ENCODE measurements at regions not wholly inside any gene's neighbourhood (a gene's known extent, or its start where the extent isn't known, plus 50 kb on each side); places are given as distances from the start of the nearest gene placed in this dataset.

GRCh38 chr4:154013576-154013975 lies 224.7 kb upstream of the SFRP2 start:
- no peak overlapping the region for H2AFZ ChIP-seq (ENCODE audit: low read depth, low read length)
- no peaks in the 10 kb centered on the region for H4K20me1 ChIP-seq (ENCODE audit: insufficient read depth, low read length)
- no peaks in the 10 kb centered on the region for H3K4me1 ChIP-seq (ENCODE audit: insufficient read depth, low read length)
- TF ChIP-seq EZH2 (IDR thresholded peaks at IDR 0.05; ENCODE audit: insufficient read depth, low read length) = no peak
- TF ChIP-seq, protein P1, sequence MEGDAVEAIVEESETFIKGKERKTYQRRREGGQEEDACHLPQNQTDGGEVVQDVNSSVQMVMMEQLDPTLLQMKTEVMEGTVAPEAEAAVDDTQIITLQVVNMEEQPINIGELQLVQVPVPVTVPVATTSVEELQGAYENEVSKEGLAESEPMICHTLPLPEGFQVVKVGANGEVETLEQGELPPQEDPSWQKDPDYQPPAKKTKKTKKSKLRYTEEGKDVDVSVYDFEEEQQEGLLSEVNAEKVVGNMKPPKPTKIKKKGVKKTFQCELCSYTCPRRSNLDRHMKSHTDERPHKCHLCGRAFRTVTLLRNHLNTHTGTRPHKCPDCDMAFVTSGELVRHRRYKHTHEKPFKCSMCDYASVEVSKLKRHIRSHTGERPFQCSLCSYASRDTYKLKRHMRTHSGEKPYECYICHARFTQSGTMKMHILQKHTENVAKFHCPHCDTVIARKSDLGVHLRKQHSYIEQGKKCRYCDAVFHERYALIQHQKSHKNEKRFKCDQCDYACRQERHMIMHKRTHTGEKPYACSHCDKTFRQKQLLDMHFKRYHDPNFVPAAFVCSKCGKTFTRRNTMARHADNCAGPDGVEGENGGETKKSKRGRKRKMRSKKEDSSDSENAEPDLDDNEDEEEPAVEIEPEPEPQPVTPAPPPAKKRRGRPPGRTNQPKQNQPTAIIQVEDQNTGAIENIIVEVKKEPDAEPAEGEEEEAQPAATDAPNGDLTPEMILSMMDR (IDR thresholded peaks at IDR 0.05; ENCODE audit: insufficient read depth, low read depth, low read length) = no peak
- H3K9me3 ChIP-seq (ENCODE audit: insufficient read depth, low read depth, low read length) = no peaks in the 10 kb centered on the region
- no peak overlapping the region for H3K27ac ChIP-seq (ENCODE audit: low read depth, low read length)
- Mint-ChIP-seq H3K4me1 (ENCODE audit: low read depth, unreplicated experiment) (no peaks in the 10 kb centered on the region), H3K27ac (ENCODE audit: unreplicated experiment) (no peak overlapping the region), H3K9me3 (ENCODE audit: unreplicated experiment) (no peaks in the 10 kb centered on the region), H3K4me3 (ENCODE audit: unreplicated experiment) (no peak overlapping the region), H3K27me3 (ENCODE audit: low read depth, unreplicated experiment) (no peaks in the 10 kb centered on the region), H3K36me3 (ENCODE audit: low read depth, unreplicated experiment) (peaks cover 4% of the 10 kb centered on the region)
- H3K4me3 ChIP-seq (ENCODE audit: insufficient read depth, low read depth, low read length) = no peak overlapping the region
- no peaks in the 10 kb centered on the region for H3K36me3 ChIP-seq (ENCODE audit: insufficient read depth, low read length)
- FAIRE-seq = no peak
- no peak for DNase-seq (ENCODE audit: low read depth)
- no peaks in the 10 kb centered on the region for H3K79me2 ChIP-seq (ENCODE audit: insufficient read depth, low read length)
- no peak overlapping the region for H3K9ac ChIP-seq (ENCODE audit: low read length)
- no peaks in the 10 kb centered on the region for H3K27me3 ChIP-seq (ENCODE audit: insufficient read depth, low read length)
- no peak overlapping the region for H3K4me2 ChIP-seq (ENCODE audit: low read length)

- FAIRE-seq = no peak
- H2AFZ ChIP-seq (ENCODE audit: low read depth, low read length) = no peak overlapping the region
- H3K4me3 Mint-ChIP-seq (ENCODE audit: unreplicated experiment) = no peak overlapping the region
These were observed 221.5 kb upstream of the SFRP2 start for GRCh38 chr4:154010371-154010770.

GRCh38 chr4:154009788-154010187 lies 220.9 kb upstream of the SFRP2 start:
- DNase-seq (ENCODE audit: low read depth) (no peak), FAIRE-seq (no peak)
- Mint-ChIP-seq H3K9me3 (ENCODE audit: unreplicated experiment) (peaks cover 3% of the 10 kb centered on the region), H3K27me3 (ENCODE audit: low read depth, unreplicated experiment) (no peaks in the 10 kb centered on the region), H3K4me3 (ENCODE audit: unreplicated experiment) (no peak overlapping the region), H3K27ac (ENCODE audit: unreplicated experiment) (no peak overlapping the region), H3K4me1 (ENCODE audit: low read depth, unreplicated experiment) (peaks cover 15% of the 10 kb centered on the region), H3K36me3 (ENCODE audit: low read depth, unreplicated experiment) (peaks cover 4% of the 10 kb centered on the region)
- no peaks in the 10 kb centered on the region for H3K9me3 ChIP-seq (ENCODE audit: insufficient read depth, low read depth, low read length)
- H3K4me3 ChIP-seq (ENCODE audit: insufficient read depth, low read depth, low read length) = no peak overlapping the region
- no peaks in the 10 kb centered on the region for H3K36me3 ChIP-seq (ENCODE audit: insufficient read depth, low read length)
- no peak overlapping the region for H3K4me2 ChIP-seq (ENCODE audit: low read length)
- H3K4me1 ChIP-seq (ENCODE audit: insufficient read depth, low read length) = no peaks in the 10 kb centered on the region
- H3K79me2 ChIP-seq (ENCODE audit: insufficient read depth, low read length) = no peaks in the 10 kb centered on the region
- no peak overlapping the region for H3K27ac ChIP-seq (ENCODE audit: low read depth, low read length)
- TF ChIP-seq, protein P1 (IDR thresholded peaks at IDR 0.05; ENCODE audit: insufficient read depth, low read depth, low read length) = no peak
- TF ChIP-seq EZH2 (IDR thresholded peaks at IDR 0.05; ENCODE audit: insufficient read depth, low read length) = no peak
- H2AFZ ChIP-seq (ENCODE audit: low read depth, low read length) = no peak overlapping the region
- H4K20me1 ChIP-seq (ENCODE audit: insufficient read depth, low read length) = no peaks in the 10 kb centered on the region
- no peak overlapping the region for H3K9ac ChIP-seq (ENCODE audit: low read length)
- no peaks in the 10 kb centered on the region for H3K27me3 ChIP-seq (ENCODE audit: insufficient read depth, low read length)

More at GRCh38 chr4:154010371-154010770, 221.5 kb upstream of the SFRP2 start:
- Histone ChIP-seq H3K4me3 (ENCODE audit: insufficient read depth, low read depth, low read length) (no peak overlapping the region), H4K20me1 (ENCODE audit: insufficient read depth, low read length) (no peaks in the 10 kb centered on the region), H3K4me2 (ENCODE audit: low read length) (no peak overlapping the region), H3K9ac (ENCODE audit: low read length) (no peak overlapping the region), H3K27ac (ENCODE audit: low read depth, low read length) (no peak overlapping the region), H3K4me1 (ENCODE audit: insufficient read depth, low read length) (no peaks in the 10 kb centered on the region), H3K27me3 (ENCODE audit: insufficient read depth, low read length) (no peaks in the 10 kb centered on the region), H3K9me3 (ENCODE audit: insufficient read depth, low read depth, low read length) (no peaks in the 10 kb centered on the region), H3K79me2 (ENCODE audit: insufficient read depth, low read length) (no peaks in the 10 kb centered on the region), H3K36me3 (ENCODE audit: insufficient read depth, low read length) (no peaks in the 10 kb centered on the region)
- Mint-ChIP-seq H3K27me3 (ENCODE audit: low read depth, unreplicated experiment) (no peaks in the 10 kb centered on the region), H3K9me3 (ENCODE audit: unreplicated experiment) (peaks cover 3% of the 10 kb centered on the region), H3K4me1 (ENCODE audit: low read depth, unreplicated experiment) (peaks cover 10% of the 10 kb centered on the region), H3K27ac (ENCODE audit: unreplicated experiment) (no peak overlapping the region), H3K36me3 (ENCODE audit: low read depth, unreplicated experiment) (peaks cover 4% of the 10 kb centered on the region)
- DNase-seq (ENCODE audit: low read depth) = no peak
- TF ChIP-seq, protein P1 (IDR thresholded peaks at IDR 0.05; ENCODE audit: insufficient read depth, low read depth, low read length) = no peak
- no peak for TF ChIP-seq EZH2 (IDR thresholded peaks at IDR 0.05; ENCODE audit: insufficient read depth, low read length)
